OCI-LY7 (cell line): ENCODE measurements at regions not wholly inside any gene's neighbourhood (a gene's known extent, or its start where the extent isn't known, plus 50 kb on each side); places are given as distances from the start of the nearest gene placed in this dataset.

Source experiments
- CTCF ChIP-seq: fragments of 200-600 bp; sonication (generic); conservative IDR thresholded peaks from 2 replicates; pipeline ENCODE4 v1.5.1; 2014; ENCODE audit warnings: mild to moderate bottlenecking, antibody characterized with exemption, low read length, moderate library complexity, mixed read lengths
- EZH2phosphoT487 ChIP-seq: fragments of 200-600 bp; sonication (generic); IDR thresholded peaks from 2 replicates; pipeline ENCODE4 v1.6.1; 2018; ENCODE audit warnings: low read depth, borderline replicate concordance, mild to moderate bottlenecking, mixed run types, antibody characterized with exemption, low read length, moderate library complexity, mixed read lengths

GRCh38 chr5:121429761-121430160 is 421.9 kb upstream of the FTMT start:
- TF ChIP-seq CTCF = no peak
- TF ChIP-seq EZH2phosphoT487 = no peak
